ENCODE measurements at regions not wholly inside any gene's neighbourhood (a gene's known extent, or its start where the extent isn't known, plus 50 kb on each side); places are given as distances from the start of the nearest gene placed in this dataset.

DNA sequence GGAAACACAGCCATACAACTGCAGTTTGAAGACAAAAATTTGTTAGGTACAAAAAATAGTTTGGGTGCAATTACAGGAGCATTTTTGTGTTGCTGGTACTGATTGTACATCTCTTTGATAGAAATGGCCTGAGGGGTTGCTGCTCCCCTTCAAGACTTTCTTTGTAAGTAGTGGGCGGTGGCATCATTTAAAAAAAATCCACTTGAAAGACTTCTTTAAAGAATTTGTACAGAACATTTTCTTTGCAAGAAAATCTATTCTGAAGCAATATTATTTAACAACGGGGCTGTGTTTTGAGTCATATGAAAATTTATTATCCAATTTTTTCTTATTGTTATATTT is 144.1 kb upstream of the CAV2 start:
- Histone ChIP-seq H3K27me3 (ENCODE audit: insufficient read depth, poor library complexity, severe bottlenecking) (no peaks in the 10 kb centered on the region), H3K27ac (replicated peaks) (no peak overlapping the region), H3K4me3 (replicated peaks; ENCODE audit: insufficient read depth, low read length) (no peak overlapping the region)
- no peak for DNase-seq (ENCODE audit: low read depth in 1 of 2, low spot score in 1 of 2)
- TF ChIP-seq, protein P1, sequence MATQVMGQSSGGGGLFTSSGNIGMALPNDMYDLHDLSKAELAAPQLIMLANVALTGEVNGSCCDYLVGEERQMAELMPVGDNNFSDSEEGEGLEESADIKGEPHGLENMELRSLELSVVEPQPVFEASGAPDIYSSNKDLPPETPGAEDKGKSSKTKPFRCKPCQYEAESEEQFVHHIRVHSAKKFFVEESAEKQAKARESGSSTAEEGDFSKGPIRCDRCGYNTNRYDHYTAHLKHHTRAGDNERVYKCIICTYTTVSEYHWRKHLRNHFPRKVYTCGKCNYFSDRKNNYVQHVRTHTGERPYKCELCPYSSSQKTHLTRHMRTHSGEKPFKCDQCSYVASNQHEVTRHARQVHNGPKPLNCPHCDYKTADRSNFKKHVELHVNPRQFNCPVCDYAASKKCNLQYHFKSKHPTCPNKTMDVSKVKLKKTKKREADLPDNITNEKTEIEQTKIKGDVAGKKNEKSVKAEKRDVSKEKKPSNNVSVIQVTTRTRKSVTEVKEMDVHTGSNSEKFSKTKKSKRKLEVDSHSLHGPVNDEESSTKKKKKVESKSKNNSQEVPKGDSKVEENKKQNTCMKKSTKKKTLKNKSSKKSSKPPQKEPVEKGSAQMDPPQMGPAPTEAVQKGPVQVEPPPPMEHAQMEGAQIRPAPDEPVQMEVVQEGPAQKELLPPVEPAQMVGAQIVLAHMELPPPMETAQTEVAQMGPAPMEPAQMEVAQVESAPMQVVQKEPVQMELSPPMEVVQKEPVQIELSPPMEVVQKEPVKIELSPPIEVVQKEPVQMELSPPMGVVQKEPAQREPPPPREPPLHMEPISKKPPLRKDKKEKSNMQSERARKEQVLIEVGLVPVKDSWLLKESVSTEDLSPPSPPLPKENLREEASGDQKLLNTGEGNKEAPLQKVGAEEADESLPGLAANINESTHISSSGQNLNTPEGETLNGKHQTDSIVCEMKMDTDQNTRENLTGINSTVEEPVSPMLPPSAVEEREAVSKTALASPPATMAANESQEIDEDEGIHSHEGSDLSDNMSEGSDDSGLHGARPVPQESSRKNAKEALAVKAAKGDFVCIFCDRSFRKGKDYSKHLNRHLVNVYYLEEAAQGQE (IDR thresholded peaks at IDR 0.05; ENCODE audit: insufficient replicate concordance, low read depth) = no peak
- TF ChIP-seq, protein P2, sequence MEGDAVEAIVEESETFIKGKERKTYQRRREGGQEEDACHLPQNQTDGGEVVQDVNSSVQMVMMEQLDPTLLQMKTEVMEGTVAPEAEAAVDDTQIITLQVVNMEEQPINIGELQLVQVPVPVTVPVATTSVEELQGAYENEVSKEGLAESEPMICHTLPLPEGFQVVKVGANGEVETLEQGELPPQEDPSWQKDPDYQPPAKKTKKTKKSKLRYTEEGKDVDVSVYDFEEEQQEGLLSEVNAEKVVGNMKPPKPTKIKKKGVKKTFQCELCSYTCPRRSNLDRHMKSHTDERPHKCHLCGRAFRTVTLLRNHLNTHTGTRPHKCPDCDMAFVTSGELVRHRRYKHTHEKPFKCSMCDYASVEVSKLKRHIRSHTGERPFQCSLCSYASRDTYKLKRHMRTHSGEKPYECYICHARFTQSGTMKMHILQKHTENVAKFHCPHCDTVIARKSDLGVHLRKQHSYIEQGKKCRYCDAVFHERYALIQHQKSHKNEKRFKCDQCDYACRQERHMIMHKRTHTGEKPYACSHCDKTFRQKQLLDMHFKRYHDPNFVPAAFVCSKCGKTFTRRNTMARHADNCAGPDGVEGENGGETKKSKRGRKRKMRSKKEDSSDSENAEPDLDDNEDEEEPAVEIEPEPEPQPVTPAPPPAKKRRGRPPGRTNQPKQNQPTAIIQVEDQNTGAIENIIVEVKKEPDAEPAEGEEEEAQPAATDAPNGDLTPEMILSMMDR (IDR thresholded peaks at IDR 0.05; ENCODE audit: insufficient read depth, low read length) = no peak
- TF ChIP-seq POLR2AphosphoS5 (IDR thresholded peaks at IDR 0.05; ENCODE audit: low read depth) (no peak), GABPA (IDR thresholded peaks at IDR 0.05; ENCODE audit: low read depth) (no peak), SPI1 (IDR thresholded peaks at IDR 0.05; ENCODE audit: borderline replicate concordance, low read depth) (no peak)

DNA sequence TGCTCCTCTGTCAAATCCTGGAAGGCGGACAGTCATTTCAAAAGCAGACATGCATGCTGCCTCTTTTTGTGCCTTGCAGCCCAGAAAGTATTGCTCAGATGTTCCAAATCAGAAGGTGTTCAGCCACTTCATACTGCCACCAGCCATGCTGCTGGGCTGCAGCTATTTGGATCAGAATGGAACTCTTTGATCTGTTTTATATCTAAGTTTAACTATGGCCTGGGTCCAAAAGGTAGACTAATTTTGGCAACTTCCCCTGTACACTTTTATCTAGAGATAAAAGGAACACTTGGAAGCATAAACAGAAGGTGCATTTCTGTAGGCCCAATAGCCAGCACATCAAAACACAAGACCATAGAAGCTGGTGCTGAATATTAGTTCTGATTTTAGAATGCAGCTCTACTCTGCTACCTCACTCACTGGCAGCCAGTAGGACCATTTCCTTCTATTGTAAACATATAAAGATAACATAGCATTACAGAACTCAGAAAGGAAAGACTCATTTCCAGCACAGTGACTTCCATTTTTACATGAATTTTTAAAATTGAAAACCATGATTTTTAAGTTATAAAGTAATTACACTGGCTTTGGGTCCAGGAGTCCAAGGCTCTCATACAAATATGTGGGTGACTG is 143.1 kb upstream of the CAV2 start:
- Histone ChIP-seq H3K27me3 (ENCODE audit: insufficient read depth, poor library complexity, severe bottlenecking) (no peaks in the 10 kb centered on the region), H3K4me3 (replicated peaks; ENCODE audit: insufficient read depth, low read length) (no peak overlapping the region), H3K27ac (replicated peaks) (no peak overlapping the region)
- no peak for TF ChIP-seq SPI1 (IDR thresholded peaks at IDR 0.05; ENCODE audit: borderline replicate concordance, low read depth)
- TF ChIP-seq, protein P1 (IDR thresholded peaks at IDR 0.05; ENCODE audit: insufficient replicate concordance, low read depth) = no peak
- TF ChIP-seq, protein P2 (IDR thresholded peaks at IDR 0.05; ENCODE audit: insufficient read depth, low read length) = no peak
- TF ChIP-seq GABPA (IDR thresholded peaks at IDR 0.05; ENCODE audit: low read depth) = no peak
- no peak for TF ChIP-seq POLR2AphosphoS5 (IDR thresholded peaks at IDR 0.05; ENCODE audit: low read depth)
- no peak for DNase-seq (ENCODE audit: low read depth in 1 of 2, low spot score in 1 of 2)

DNA sequence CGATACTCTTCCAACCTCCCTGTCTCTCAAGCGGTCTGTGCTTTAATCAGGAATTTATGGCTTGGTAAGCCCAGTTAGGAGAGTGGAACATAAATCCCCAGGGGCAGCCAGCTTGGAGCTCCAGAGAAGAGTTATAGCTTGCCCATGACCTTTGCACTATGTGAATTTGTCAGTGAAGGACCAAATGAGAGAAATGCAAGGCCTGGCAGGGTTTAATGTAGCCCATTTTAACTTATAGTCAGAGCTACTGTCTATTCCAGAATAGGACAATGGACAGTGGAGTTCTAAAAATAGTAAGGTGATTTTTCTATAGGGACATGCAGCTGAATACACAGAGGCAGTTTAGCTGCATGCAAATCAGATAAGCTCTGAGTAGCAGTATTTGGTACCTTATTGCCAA is 142.6 kb upstream of the CAV2 start:
- no peak for TF ChIP-seq POLR2AphosphoS5 (IDR thresholded peaks at IDR 0.05; ENCODE audit: low read depth)
- TF ChIP-seq, protein P2 (IDR thresholded peaks at IDR 0.05; ENCODE audit: insufficient read depth, low read length) = no peak
- TF ChIP-seq GABPA (IDR thresholded peaks at IDR 0.05; ENCODE audit: low read depth) = no peak
- no peak for TF ChIP-seq SPI1 (IDR thresholded peaks at IDR 0.05; ENCODE audit: borderline replicate concordance, low read depth)
- TF ChIP-seq, protein P1 (IDR thresholded peaks at IDR 0.05; ENCODE audit: insufficient replicate concordance, low read depth) = no peak
- Histone ChIP-seq H3K4me3 (replicated peaks; ENCODE audit: insufficient read depth, low read length) (no peak overlapping the region), H3K27ac (replicated peaks) (no peak overlapping the region), H3K27me3 (ENCODE audit: insufficient read depth, poor library complexity, severe bottlenecking) (no peaks in the 10 kb centered on the region)
- DNase-seq (ENCODE audit: low read depth in 1 of 2, low spot score in 1 of 2) = no peak

All from HL-60 (cell line).